ENCODE measurements at regions not wholly inside any gene's neighbourhood (a gene's known extent, or its start where the extent isn't known, plus 50 kb on each side); places are given as distances from the start of the nearest gene placed in this dataset.

DNA sequence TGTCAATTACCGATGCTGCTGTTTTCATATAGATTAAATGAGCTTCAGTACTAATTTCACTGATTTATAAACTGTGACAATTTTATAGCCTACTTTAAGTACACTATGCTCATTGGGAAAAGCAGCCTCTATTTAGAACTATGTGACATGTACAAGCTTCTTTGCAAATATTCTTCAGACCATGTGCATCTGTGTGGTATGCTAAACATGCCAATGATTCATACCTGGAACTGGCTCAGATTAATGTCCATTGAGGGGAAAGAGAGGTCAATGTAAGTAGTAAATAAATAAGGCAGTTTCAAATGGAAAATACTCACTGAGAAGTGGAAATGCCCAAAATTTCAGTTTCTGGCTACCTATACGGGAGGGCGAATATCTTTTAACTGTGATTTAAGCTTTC lies 777.7 kb downstream of the C6orf118 start:
- no peak for TF ChIP-seq EZH2phosphoT487 (IDR thresholded peaks at IDR 0.05; ENCODE audit: insufficient read depth, low read depth)
- no peak for TF ChIP-seq EZH2 (IDR thresholded peaks at IDR 0.05; ENCODE audit: insufficient read depth, poor library complexity, severe bottlenecking)
